Activated T-helper 17 cell treated with anti-CD3 and anti-CD28 coated beads, Interleukin-2, amount 50 U/mL, for 72 hours (primary cell): ENCODE measurements at regions not wholly inside any gene's neighbourhood (a gene's known extent, or its start where the extent isn't known, plus 50 kb on each side); places are given as distances from the start of the nearest gene placed in this dataset.

Source experiments
- ATAC-seq: fragments of 150-1000 bp; cut with Tn5 transposase; replicated peaks from 2 replicates; pipeline ENCODE4 v1.10.0; 2021; ENCODE audit warnings: mild to moderate bottlenecking, moderate library complexity
- H3K27ac Mint-ChIP-seq: one replicate; pipeline ENCODE4 v1.8.0; 2022; ENCODE audit warnings: mixed read lengths
- H3K27me3 Mint-ChIP-seq: one replicate; pipeline ENCODE4 v1.8.0; 2022; ENCODE audit warnings: mixed read lengths
- H3K36me3 Mint-ChIP-seq: one replicate; pipeline ENCODE4 v1.8.0; 2022; ENCODE audit warnings: low read depth, mild to moderate bottlenecking, mixed read lengths
- H3K4me1 Mint-ChIP-seq: one replicate; pipeline ENCODE4 v1.8.0; 2022; ENCODE audit warnings: mixed read lengths
- H3K4me3 Mint-ChIP-seq: one replicate; pipeline ENCODE4 v1.8.0; 2022; ENCODE audit warnings: mild to moderate bottlenecking, mixed read lengths
- H3K9me3 Mint-ChIP-seq: one replicate; pipeline ENCODE4 v1.8.0; 2022; ENCODE audit warnings: mixed read lengths

GRCh38 chr20:57022306-57022705 lies 244.1 kb downstream of the BMP7 start:
- Mint-ChIP-seq H3K4me3 (no peak overlapping the region), H3K36me3 (no peaks in the 10 kb centered on the region), H3K27me3 (peaks cover 19% of the 10 kb centered on the region), H3K4me1 (no peaks in the 10 kb centered on the region), H3K9me3 (no peaks in the 10 kb centered on the region), H3K27ac (no peak overlapping the region)
- no peak for ATAC-seq

DNA sequence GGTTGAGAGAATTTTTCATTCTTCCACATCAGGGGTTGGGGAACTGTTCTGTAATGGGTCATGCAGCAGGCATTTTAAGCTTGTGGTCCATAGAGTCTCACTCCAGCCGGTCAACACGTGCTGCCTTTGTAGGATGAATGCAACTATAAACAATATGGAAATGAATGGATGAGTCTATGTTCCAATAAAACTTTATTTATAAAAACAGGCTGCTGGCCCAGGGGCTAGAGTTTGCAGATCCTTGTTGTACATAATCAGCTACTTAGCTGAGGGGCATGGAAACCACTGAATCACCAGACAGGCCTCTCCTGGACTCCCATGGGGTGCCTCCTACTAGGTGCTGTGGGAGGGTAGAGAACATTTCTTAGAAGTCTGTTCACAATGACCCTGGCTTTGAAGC lies 243.4 kb downstream of the BMP7 start:
- Mint-ChIP-seq H3K27ac (no peak overlapping the region), H3K9me3 (no peaks in the 10 kb centered on the region), H3K27me3 (peaks cover 25% of the 10 kb centered on the region), H3K36me3 (no peaks in the 10 kb centered on the region), H3K4me3 (no peak overlapping the region), H3K4me1 (no peaks in the 10 kb centered on the region)
- no peak for ATAC-seq

DNA sequence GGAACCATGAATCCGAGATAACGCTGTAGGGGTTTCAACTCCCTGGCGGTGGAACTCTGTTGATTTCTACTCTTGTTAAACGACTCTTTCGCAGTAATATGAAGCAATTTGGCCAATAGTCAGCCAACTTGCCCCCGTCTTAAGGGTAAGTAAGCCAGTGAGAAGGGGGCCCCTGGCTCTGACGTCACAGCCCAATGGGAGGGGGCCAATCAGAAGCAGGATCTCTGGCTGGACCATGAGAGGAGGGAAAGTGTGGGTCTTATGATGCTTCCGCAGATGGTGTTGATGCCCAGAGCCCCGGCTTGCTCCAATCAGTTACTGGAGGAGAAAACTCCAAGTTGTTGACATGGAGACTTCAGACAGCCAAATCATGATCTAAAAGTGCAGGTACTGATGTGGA lies 242.4 kb downstream of the BMP7 start:
- no peak overlapping the region for H3K27ac Mint-ChIP-seq
- no peaks in the 10 kb centered on the region for H3K36me3 Mint-ChIP-seq
- no peaks in the 10 kb centered on the region for H3K4me1 Mint-ChIP-seq
- ATAC-seq, result no peak
- H3K4me3 Mint-ChIP-seq, result no peak overlapping the region
- peaks cover 29% of the 10 kb centered on the region for H3K27me3 Mint-ChIP-seq
- H3K9me3 Mint-ChIP-seq, result no peaks in the 10 kb centered on the region

GRCh38 chr20:57024849-57025248 lies 241.6 kb downstream of the BMP7 start:
- no peak overlapping the region for H3K27ac Mint-ChIP-seq

DNA sequence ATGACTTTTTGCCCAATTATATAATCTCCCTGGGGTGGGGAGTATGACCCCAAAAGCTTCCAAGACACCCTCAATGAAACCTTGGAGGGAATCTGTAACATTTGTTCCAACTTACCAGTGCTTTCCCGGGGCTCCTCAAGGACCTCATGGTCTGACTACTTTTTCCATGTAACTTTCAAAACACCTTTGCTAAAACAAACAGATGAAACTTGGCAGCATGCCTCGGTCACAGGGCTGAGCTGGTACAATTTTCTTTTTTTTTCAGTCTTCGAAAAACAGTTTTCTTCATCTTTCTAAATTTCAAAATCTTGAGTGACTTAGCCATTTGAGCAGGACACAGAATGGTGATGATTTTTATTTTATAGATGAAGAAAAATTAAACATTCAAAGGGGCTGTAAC lies 241.2 kb downstream of the BMP7 start:
- Mint-ChIP-seq H3K27ac (no peak overlapping the region), H3K27me3 (peaks cover 32% of the 10 kb centered on the region), H3K4me1 (no peaks in the 10 kb centered on the region), H3K9me3 (no peaks in the 10 kb centered on the region), H3K4me3 (no peak overlapping the region), H3K36me3 (no peaks in the 10 kb centered on the region)
- no peak for ATAC-seq

More at GRCh38 chr20:57024849-57025248, 241.6 kb downstream of the BMP7 start:
- no peak overlapping the region for H3K4me3 Mint-ChIP-seq
- no peaks in the 10 kb centered on the region for H3K9me3 Mint-ChIP-seq
- H3K27me3 Mint-ChIP-seq, result peaks cover 35% of the 10 kb centered on the region
- H3K4me1 Mint-ChIP-seq, result no peaks in the 10 kb centered on the region
- ATAC-seq, result no peak
- no peaks in the 10 kb centered on the region for H3K36me3 Mint-ChIP-seq

- ATAC-seq, result no peak
- H3K4me3 Mint-ChIP-seq, result no peak overlapping the region
- no peak overlapping the region for H3K27ac Mint-ChIP-seq
- H3K9me3 Mint-ChIP-seq, result no peaks in the 10 kb centered on the region
- no peaks in the 10 kb centered on the region for H3K36me3 Mint-ChIP-seq
- peaks cover 27% of the 10 kb centered on the region for H3K27me3 Mint-ChIP-seq
- no peaks in the 10 kb centered on the region for H3K4me1 Mint-ChIP-seq
These were observed 240.7 kb downstream of the BMP7 start for GRCh38 chr20:57025666-57026224.

DNA sequence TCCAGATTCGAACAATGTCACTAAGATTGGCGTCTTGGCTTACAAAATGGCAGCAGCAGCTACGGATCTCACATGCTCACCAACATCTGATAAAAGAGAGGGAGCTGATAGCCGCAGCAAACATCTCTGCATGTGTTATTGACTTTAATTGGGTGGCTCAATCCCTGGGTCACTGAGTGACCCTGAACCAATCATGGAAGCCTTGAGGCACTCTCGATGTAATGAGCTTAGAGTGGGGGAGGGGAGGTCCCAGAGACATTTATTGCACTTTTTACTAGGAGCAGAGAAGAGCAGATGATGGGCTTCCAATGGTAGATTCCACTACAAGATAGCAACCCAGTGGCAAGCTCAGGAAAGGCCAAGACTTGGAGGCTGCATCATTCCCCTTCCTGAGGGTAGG lies 238.7 kb downstream of the BMP7 start:
- no peak for ATAC-seq
- no peak overlapping the region for H3K4me3 Mint-ChIP-seq

GRCh38 chr20:57030611-57031600 lies 235.5 kb downstream of the BMP7 start:
- ATAC-seq, result no peak
- no peak overlapping the region for H3K4me3 Mint-ChIP-seq

More for the DNA sequence above, 238.7 kb downstream of the BMP7 start:
- Mint-ChIP-seq H3K9me3 (no peaks in the 10 kb centered on the region), H3K27me3 (peaks cover 28% of the 10 kb centered on the region), H3K36me3 (no peaks in the 10 kb centered on the region), H3K27ac (no peak overlapping the region), H3K4me1 (no peaks in the 10 kb centered on the region)

GRCh38 chr20:57031867-57032355 lies 234.5 kb downstream of the BMP7 start:
- Mint-ChIP-seq H3K36me3 (no peaks in the 10 kb centered on the region), H3K4me1 (no peaks in the 10 kb centered on the region), H3K27me3 (peaks cover 44% of the 10 kb centered on the region), H3K27ac (no peak overlapping the region), H3K4me3 (no peak overlapping the region), H3K9me3 (no peaks in the 10 kb centered on the region)
- ATAC-seq, result no peak

More at GRCh38 chr20:57030611-57031600, 235.5 kb downstream of the BMP7 start:
- peaks cover 35% of the 10 kb centered on the region for H3K27me3 Mint-ChIP-seq
- H3K27ac Mint-ChIP-seq, result no peak overlapping the region
- H3K9me3 Mint-ChIP-seq, result no peaks in the 10 kb centered on the region
- H3K36me3 Mint-ChIP-seq, result no peaks in the 10 kb centered on the region
- no peaks in the 10 kb centered on the region for H3K4me1 Mint-ChIP-seq

GRCh38 chr20:57032847-57033246 lies 233.6 kb downstream of the BMP7 start:
- no peak for ATAC-seq
- Mint-ChIP-seq H3K9me3 (no peaks in the 10 kb centered on the region), H3K27me3 (peaks cover 37% of the 10 kb centered on the region), H3K27ac (no peak overlapping the region), H3K36me3 (no peaks in the 10 kb centered on the region), H3K4me1 (no peaks in the 10 kb centered on the region), H3K4me3 (no peak overlapping the region)

GRCh38 chr20:57034001-57034400 lies 232.4 kb downstream of the BMP7 start:
- ATAC-seq, result no peak
- Mint-ChIP-seq H3K9me3 (no peaks in the 10 kb centered on the region), H3K4me1 (no peaks in the 10 kb centered on the region), H3K27me3 (peaks cover 31% of the 10 kb centered on the region), H3K36me3 (no peaks in the 10 kb centered on the region), H3K4me3 (no peak overlapping the region), H3K27ac (no peak overlapping the region)

GRCh38 chr20:57037689-57038088 lies 228.8 kb downstream of the BMP7 start:
- ATAC-seq, result no peak
- no peaks in the 10 kb centered on the region for H3K36me3 Mint-ChIP-seq
- no peaks in the 10 kb centered on the region for H3K4me1 Mint-ChIP-seq
- H3K9me3 Mint-ChIP-seq, result no peaks in the 10 kb centered on the region
- H3K27ac Mint-ChIP-seq, result no peak overlapping the region
- peaks cover 20% of the 10 kb centered on the region for H3K27me3 Mint-ChIP-seq
- H3K4me3 Mint-ChIP-seq, result no peak overlapping the region

DNA sequence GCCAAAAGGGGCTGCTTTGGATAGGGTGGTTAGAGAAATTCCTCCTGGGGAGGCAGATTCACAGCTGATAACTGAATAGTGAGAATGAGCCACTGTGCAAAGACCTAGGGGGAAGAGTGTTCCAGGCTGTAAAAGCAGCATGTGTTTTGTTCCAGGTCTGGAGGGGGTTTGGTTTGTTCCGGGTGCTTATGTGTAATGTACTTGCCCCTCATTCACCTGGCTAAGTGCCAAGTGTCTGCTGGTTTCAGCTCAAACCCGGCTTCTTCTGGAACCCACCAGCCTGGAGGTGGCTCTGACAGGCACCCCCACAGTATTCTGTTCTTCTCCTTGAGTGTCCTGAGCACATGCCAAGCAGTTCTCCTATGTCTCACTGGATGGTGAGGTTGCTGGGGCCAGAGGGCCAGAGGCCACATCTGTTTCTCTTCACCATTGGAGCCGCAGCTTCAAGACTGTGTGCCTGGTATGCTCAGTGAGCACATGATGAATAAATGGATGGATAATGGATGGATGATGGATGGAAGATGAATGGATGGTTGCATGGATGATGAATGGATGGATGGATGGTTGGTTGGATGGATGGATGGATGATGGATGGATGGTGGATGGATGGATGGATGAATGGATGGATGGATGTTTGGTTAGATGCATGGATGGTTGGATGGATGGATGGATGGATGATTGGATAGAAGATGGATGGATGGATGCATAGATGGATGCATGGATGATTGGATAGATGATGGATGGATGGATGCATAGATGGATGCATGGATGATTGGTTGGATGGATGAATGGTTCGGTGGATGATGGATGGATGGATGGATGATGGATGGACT lies 227.6 kb downstream of the BMP7 start:
- Mint-ChIP-seq H3K9me3 (no peaks in the 10 kb centered on the region), H3K4me1 (no peaks in the 10 kb centered on the region), H3K27me3 (peaks cover 20% of the 10 kb centered on the region), H3K36me3 (no peaks in the 10 kb centered on the region), H3K27ac (no peak overlapping the region), H3K4me3 (no peak overlapping the region)
- ATAC-seq, result no peak

DNA sequence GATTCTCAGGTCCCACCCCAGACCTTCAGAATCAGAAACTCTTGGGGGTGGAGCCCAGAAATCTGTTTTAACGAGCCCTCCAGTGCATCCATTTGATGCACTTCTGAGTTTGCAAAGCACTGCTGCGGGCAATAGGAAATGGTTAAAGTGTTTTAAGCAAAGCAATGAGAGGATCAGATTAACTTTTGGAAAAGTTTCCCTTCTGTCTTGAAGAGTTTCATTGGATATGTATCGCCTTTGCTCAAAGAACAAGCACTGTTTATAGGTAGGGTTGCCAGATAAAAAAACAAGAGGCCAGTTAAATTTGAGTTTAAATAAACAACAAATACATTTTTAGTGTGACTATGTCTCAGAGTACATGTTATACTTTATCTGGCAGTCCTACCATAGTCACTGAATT lies 226.0 kb downstream of the BMP7 start:
- no peak overlapping the region for H3K27ac Mint-ChIP-seq
- H3K27me3 Mint-ChIP-seq, result peaks cover 16% of the 10 kb centered on the region
- no peaks in the 10 kb centered on the region for H3K4me1 Mint-ChIP-seq
- no peaks in the 10 kb centered on the region for H3K36me3 Mint-ChIP-seq
- ATAC-seq, result no peak
- H3K4me3 Mint-ChIP-seq, result no peak overlapping the region
- H3K9me3 Mint-ChIP-seq, result no peaks in the 10 kb centered on the region
